ENCODE measurements at regions not wholly inside any gene's neighbourhood (a gene's known extent, or its start where the extent isn't known, plus 50 kb on each side); places are given as distances from the start of the nearest gene placed in this dataset.

DNA sequence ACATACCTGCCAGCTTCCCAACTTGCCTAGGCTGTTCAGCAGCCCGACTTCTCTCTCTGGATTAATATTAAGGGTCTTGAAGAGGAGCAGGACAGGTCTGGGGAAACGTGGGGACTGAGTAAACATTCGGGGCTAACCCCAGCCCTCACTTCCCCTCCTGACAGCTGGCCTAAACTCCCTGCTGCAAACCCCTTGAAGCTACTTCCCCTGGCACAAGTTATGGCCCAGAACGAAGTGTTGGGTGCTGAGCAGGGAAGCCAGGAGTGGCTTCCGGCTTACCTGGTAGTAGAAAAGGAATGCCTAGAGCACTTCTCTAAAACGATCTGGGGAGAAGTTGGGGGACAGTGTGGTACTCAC, 200.0 kb downstream of the BCOR start:
- no peak for TF ChIP-seq ZNF274 (IDR thresholded peaks at IDR 0.05; ENCODE audit: low read depth, low read length)
- TF ChIP-seq YY1 (IDR thresholded peaks at IDR 0.05; ENCODE audit: insufficient read depth, insufficient read length) = no peak
- no peak for TF ChIP-seq SUZ12 (IDR thresholded peaks at IDR 0.05; ENCODE audit: extremely low read depth, insufficient read depth, insufficient read length)

All from NT2/D1 (cell line).